AG09319 (cell line): ENCODE measurements at regions not wholly inside any gene's neighbourhood (a gene's known extent, or its start where the extent isn't known, plus 50 kb on each side); places are given as distances from the start of the nearest gene placed in this dataset.

Source experiments
- DNase-seq: peaks from one replicate; pipeline ENCODE4 v3.0.0-alpha.2; 2010; ENCODE audit warnings: low read depth; ENCODE audit errors: extremely low read depth
- CTCF ChIP-seq: IDR thresholded peaks from 2 replicates; pipeline ENCODE4 v1.5.1; 2011; ENCODE audit warnings: low read depth, mild to moderate bottlenecking, inconsistent platforms, low read length, moderate library complexity

- no peak for TF ChIP-seq CTCF
- DNase-seq, result peak; percentile 62
These were observed 420.9 kb upstream of the NECTIN3 start for GRCh38 chr3:110650741-110651140.

GRCh38 chr3:110654843-110655502 lies 416.6 kb upstream of the NECTIN3 start:
- DNase-seq, result no peak
- TF ChIP-seq CTCF, result no peak

DNA sequence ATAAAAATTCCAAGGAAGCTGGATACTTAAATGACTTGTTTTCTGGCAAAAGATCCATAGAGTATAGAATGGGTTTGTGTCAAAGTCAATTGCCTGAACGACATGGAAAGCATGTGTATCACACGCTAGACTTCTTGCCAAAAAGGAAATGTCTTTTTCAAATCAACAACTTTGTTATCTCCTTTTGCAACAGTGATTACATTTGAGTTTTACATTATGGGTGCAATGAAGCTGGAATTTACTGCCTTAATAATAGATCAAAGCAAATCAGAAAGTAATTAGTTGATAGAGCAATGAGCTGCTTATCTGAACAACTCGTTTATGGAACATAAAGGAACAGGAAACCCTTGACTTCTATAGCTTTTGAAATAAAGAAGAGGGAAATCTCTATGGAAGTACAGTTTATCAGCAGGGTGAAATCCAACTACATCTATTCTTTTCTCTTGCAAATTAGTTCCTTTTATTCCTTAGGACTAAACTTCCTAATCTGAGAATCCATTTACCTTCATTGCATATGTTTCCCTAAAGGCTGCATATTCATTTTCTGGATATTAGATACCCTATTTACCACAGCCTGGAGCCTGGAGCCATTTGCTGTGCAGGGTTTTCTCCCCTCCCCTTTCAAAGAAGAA lies 415.1 kb upstream of the NECTIN3 start:
- no peak for TF ChIP-seq CTCF
- DNase-seq, result no peak

GRCh38 chr3:110664148-110664547 lies 407.5 kb upstream of the NECTIN3 start:
- no peak for TF ChIP-seq CTCF
- DNase-seq, result no peak

- no peak for TF ChIP-seq CTCF
- no peak for DNase-seq
These were observed 405.1 kb upstream of the NECTIN3 start for GRCh38 chr3:110666495-110666894.

GRCh38 chr3:110667216-110667615 lies 404.4 kb upstream of the NECTIN3 start:
- DNase-seq, result no peak
- no peak for TF ChIP-seq CTCF

DNA sequence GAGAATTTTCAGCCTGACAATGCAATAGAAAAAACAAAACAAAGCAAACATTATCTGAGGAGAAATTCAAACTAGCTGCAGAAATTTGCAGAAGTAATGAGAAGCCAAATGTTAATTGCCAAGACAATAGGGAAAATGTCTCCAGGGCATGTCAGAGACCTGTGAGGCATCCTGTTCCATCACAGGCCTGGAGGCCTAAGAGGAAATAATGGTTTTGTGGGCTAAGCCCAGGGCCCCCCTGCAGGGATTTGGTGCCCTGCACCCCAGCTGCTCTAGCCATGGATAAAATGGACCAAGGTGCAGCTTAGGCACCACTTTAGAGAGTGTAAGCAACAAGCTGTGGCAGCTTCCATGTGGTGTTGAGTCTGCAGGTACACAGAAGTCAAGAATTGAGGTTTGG lies 401.2 kb upstream of the NECTIN3 start:
- no peak for TF ChIP-seq CTCF
- no peak for DNase-seq
